GM21367 (cell line): ENCODE measurements at regions not wholly inside any gene's neighbourhood (a gene's known extent, or its start where the extent isn't known, plus 50 kb on each side); places are given as distances from the start of the nearest gene placed in this dataset.
"Not testable (repeated sequence)": the region's sequence is repeated elsewhere in the genome, so short reads cannot be mapped to it uniquely, and the experiment has no call there.

ENCODE experiments used
- ATAC-seq: cut with Tn5 transposase; IDR thresholded peaks from one replicate; pipeline ENCODE4 v1.9.1; 2021; ENCODE audit not compliant: unreplicated experiment

GRCh38 chr9:21688108-21689102, 114.0 kb upstream of the MTAP start:
- no peak for ATAC-seq

- ATAC-seq = no peak
These were observed 112.6 kb upstream of the MTAP start for GRCh38 chr9:21689854-21690253.

DNA sequence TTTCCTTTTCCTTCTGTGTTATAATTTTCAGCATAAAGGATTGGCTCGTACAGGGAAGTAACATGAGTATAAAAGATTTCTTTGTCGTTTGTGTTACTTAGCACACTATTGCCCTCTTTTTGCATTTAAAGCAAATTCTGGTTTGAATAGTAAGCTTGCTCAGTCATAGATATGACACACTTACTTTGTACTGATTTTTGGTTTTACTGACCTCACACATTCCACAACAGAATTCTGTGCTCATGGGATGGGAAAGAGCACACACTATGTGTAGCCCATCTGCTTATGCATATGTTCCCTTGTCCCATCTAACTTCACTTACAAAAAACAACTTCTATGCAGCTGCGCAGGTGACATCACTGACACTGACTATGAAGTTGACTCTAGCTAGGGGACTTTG, 111.9 kb upstream of the MTAP start:
- no peak for ATAC-seq

DNA sequence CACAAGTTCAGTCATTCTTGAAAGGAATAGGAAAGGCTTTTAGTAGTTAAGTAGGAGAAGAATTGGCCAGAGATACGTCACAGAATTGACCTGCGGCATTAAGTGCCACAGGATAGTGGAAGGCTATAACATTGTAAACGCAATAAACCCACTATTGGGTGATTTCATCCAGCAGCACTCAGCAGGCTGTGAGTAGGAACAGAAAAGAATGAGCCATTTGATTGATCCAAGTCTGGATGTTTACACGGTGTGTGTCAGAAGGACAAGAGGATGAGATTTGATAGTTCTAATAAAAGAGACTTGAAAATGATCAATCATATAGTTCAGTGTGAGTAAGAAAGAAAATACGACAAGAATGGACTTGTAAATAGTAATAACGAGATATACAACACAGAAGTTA, 110.0 kb upstream of the MTAP start:
- ATAC-seq = no peak

DNA sequence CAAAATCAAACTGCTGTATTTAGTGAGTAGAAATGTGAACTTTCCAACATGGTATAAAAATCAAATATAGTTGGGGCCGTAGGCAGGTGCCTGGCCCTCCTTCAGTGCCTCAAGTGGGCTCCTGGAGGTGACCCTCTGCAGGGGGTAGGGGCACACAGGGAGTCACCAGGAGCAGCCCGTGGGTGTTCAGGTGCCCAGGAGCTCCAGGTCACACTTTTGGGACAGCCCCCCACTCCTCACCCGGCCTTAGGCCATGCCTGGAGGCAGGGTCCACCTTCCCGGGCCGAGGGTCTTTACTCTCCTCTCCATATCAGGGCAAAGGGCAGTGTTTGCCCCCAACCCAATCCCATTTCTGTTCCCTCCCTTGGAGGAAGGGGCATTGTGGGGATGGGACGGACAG, 108.0 kb upstream of the MTAP start:
- no peak for ATAC-seq

GRCh38 chr9:21695443-21695842, 107.0 kb upstream of the MTAP start:
- no peak for ATAC-seq

GRCh38 chr9:21695874-21696341, 106.5 kb upstream of the MTAP start:
- no peak for ATAC-seq

GRCh38 chr9:21696411-21696871, 106.0 kb upstream of the MTAP start:
- ATAC-seq = no peak

DNA sequence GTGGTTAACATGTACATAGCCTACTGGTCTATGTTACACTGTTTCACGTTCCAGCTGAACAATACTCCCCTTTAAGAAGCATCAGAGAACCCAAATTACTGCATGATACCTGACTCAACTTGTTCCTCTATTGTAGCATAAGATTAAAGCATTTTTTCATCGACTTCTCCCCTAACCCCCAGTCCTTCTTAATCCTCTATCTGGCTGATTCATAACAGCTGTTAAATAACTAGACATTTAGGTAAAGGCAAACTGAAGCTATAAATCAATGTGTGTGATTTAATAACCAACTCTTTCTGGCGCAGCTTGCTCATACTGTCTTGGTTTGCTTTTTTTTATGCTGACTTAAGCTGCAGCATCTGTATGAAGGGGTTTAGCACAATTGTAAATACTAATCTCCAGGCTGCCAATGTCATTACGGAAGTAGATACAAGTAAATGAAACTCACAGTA, 94.2 kb upstream of the MTAP start:
- ATAC-seq = no peak

DNA sequence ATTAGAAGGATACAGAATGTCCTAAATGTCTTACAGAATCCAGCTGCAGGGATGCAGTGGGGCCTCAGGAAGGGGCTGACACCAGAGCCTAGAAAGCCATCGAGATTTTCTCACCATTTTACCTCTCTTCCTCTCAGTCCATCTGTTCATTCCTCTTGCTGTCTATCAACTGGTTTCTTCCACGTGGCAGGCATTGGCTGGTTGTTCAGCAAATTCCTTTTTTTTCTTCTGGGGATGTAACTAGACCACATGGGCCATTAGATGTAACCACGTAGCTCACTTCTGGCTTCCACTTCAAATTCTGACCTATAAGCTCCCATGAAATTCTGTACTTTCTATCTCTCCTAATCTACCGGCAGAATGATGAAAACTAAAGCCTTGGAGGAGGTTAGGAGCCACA, 93.6 kb upstream of the MTAP start:
- no peak for ATAC-seq

DNA sequence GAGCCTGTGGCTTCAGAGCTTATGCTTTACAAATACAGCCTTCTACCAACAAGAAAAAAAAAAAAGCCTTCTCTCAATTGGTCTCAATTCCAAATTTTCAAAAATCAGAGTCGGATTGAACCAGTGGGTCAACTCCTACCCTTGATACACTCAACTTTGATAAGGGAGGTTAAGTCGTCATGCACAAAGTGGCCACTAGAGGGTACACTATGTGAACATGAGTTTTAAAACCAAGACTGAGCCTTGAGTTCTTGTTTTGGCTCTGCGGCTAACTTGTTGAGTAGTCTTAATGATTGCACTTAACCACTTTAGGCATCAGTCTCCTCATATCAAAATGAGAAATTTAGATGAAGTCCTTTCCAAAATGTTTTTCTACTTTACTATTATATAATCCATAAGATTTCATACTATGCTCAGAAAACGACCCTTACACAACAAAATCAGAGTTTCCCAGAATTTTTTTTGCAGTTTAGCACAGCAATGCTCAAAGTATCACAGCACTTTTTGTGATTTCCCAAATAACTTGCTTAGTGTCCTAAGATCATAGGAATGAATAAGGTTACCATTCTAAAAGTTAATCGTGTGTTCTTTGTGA, 92.9 kb upstream of the MTAP start:
- ATAC-seq = peak; percentile 78

DNA sequence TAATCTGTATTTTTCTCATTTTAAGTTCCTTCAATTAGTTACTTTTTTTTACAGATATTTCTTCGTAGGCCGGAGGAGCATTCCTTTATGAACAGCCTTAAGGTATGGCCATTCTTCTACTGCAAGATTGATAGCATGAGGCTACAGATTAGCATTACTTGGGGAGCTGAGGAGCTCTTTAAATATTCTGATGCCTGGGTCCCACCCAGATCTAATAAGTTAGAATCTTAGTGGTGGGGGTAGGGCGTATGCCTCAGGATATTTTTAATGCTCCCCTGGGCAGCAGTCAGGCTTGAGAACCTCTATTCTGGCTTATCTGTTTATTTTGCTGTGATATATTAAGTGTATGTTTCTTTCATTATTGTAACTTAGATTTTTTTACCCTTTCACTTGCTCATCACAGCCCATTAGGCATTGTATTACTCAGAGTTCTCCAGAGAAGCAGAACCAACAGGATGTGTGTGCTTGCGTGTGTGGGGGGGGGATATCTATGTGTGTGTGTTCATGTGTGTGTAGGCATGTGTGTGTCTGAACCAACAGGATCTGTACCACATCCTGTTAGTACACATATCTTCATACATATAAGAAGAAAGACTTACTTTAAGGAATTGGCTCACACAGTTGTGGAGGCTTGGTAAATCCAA, 91.8 kb upstream of the MTAP start:
- ATAC-seq = no peak

- ATAC-seq = peak; percentile 46
These were observed 90.9 kb upstream of the MTAP start for GRCh38 chr9:21711504-21711903.

- ATAC-seq = no peak
These were observed 87.0 kb upstream of the MTAP start for GRCh38 chr9:21715408-21715807.

DNA sequence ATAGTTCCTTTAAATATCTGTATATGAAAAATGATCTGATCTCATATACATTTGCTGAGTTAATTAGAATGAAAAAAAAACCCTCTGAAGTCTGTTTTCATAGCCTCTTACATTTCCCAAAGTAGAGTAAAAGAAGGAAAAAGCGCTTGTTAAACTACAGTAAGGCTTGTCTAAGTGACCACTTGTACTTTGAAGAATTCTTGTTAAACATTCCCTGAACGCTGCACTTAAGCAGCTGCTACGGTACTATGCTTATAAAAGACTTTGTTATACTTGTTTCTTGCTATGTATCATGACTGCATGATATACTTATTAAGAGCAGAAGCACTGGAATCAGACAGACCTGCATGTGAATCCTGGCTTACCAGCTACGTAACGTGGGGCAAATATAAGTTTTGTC, 81.7 kb upstream of the MTAP start:
- no peak for ATAC-seq

DNA sequence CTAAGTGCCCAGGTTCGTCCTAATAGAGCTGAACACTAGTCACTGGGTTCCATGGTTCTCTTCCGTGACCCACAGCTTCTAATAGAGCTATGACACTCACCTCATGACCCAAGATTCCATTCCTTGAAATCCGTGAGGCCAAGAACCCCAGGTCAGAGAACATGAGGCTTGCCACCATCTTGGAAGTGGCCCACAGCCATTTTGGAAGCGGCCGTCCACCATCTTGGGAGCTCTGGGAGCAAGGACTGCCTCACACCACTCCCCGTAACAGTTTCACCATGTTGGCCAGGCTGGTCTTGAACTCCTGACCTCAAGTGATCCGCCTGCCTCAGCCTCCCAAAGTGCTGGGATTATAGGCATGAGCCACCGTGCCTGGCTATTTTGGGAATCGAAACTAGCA, 75.0 kb upstream of the MTAP start:
- ATAC-seq = not testable (repeated sequence)

DNA sequence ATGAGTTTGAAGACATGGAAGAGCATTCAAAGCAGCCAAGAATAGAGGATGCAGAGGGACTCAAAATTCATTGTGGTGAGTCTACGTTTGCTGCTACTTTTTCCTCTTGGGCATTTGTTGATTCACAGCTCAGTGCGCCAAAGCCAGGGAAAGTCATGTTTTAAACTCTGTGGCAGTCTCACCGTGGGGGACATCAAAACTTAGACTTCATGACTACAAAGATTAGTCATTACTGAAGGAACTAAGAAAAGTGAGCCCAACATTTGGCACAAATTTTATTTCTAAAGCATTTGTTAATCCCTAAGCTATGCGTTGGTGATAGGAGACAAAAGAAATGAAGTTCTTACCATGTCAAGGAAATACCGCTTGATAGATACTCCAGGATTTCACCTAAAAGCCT, 73.7 kb upstream of the MTAP start:
- ATAC-seq = no peak

GRCh38 chr9:21729648-21730047, 72.8 kb upstream of the MTAP start:
- no peak for ATAC-seq

DNA sequence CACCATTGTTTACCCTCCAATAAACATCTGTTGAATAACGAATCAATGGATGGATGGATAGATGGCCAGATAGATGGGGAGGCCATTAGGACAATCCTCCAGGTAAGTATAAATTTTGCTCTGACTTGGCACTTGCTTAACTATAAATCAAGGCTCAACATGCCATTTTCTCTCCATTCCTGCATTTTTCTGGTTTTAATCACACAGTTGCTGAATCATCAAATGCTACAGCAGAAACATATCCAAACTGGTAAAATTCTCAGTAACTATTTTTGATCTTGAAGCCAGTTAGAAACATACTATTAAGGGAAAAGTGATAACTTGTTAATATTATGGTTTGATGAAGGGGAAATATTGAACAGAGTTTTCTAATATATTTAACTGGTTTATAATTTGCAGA, 71.5 kb upstream of the MTAP start:
- no peak for ATAC-seq

DNA sequence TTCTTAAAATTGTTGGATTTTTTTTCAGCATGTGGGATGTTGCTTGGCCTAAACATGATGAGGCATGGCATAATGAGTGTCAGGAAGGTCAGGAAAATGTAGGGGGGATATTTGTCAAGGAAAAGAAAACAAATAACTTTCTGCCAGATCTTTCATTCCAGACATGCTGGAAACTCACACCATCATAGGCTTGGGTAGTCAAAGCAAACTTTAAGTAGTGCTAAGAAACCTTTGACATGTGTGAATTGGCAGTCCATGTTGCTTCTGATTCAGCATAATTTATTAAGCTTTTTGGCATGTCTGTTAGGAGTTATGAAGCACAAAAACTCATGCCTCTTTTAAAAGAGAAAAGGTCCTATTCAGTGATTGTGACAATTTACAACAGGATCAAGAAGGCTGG, 61.3 kb upstream of the MTAP start:
- ATAC-seq = no peak

- no peak for ATAC-seq
These were observed 58.1 kb upstream of the MTAP start for GRCh38 chr9:21744320-21744719.

DNA sequence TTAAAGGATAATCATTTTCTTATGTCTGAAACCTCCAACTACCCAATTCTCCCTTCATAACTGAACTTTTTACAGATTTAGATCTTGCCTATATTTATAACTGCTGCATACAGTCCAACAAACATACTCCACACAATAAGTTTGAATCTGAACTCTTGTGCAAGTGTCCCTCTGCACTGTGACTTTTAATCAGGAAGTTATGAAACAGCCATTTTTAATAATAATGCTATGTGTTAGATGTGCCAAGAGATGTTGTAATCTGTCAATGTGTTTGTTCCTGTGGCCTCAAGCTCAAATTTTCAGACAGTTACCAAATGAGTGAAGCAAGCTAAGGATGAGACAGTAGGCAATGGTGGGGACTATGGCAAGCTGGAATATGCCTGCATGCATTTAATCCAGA, 57.6 kb upstream of the MTAP start:
- no peak for ATAC-seq
